Esophagus squamous epithelium (tissue), 4 donors: ENCODE measurements at regions not wholly inside any gene's neighbourhood (a gene's known extent, or its start where the extent isn't known, plus 50 kb on each side); places are given as distances from the start of the nearest gene placed in this dataset.
"Not testable (repeated sequence)": the region's sequence is repeated elsewhere in the genome, so short reads cannot be mapped to it uniquely, and the experiment has no call there.

ENCODE experiments used
- POLR2A ChIP-seq, 4 donors: fragments of 450-650 bp; IDR thresholded peaks; one replicate each; pipeline ENCODE4 v1.6.1; 2017; ENCODE audit warnings: antibody characterized with exemption in 4 of 4, mild to moderate bottlenecking in 4 of 4, moderate library complexity in 3 of 4
- TF ChIP-seq, protein P1 (sequence below), 6 experiments: fragments of 450-650 bp in 4 of 6; fragments of 200-600 bp in 2 of 6; sonication (generic) in 2 of 6; IDR thresholded peaks; one replicate each; pipeline ENCODE4 v1.5.1; 2016 to 2019; ENCODE audit warnings: antibody characterized with exemption in 6 of 6, mild to moderate bottlenecking in 4 of 6, moderate library complexity in 4 of 6

DNA sequence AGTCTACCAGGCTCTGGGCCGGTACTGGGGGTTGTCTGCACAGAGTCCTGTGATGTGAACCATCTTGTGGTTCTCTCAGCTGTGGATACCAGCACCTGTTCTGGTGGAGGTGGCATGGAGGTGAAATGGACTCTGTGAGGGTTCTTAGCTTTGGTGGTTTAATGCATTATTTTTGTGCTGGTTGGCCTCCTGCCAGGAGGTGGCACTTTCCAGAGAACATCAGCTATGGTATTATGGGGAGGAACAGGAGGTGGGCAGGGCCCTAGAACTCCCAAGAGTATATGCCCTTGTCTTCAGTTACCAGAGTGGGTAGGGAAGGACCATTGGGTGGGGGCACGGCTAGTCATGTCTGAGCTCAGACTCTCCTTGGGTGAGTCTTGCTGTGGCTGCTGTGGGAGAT, 187.1 kb downstream of the ACTR3B start:
- not testable (repeated sequence) for TF ChIP-seq POLR2A (IDR thresholded peaks at IDR 0.05)
- TF ChIP-seq, protein P1, sequence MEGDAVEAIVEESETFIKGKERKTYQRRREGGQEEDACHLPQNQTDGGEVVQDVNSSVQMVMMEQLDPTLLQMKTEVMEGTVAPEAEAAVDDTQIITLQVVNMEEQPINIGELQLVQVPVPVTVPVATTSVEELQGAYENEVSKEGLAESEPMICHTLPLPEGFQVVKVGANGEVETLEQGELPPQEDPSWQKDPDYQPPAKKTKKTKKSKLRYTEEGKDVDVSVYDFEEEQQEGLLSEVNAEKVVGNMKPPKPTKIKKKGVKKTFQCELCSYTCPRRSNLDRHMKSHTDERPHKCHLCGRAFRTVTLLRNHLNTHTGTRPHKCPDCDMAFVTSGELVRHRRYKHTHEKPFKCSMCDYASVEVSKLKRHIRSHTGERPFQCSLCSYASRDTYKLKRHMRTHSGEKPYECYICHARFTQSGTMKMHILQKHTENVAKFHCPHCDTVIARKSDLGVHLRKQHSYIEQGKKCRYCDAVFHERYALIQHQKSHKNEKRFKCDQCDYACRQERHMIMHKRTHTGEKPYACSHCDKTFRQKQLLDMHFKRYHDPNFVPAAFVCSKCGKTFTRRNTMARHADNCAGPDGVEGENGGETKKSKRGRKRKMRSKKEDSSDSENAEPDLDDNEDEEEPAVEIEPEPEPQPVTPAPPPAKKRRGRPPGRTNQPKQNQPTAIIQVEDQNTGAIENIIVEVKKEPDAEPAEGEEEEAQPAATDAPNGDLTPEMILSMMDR (IDR thresholded peaks at IDR 0.05) = not testable (repeated sequence)
